ENCODE measurements at regions not wholly inside any gene's neighbourhood (a gene's known extent, or its start where the extent isn't known, plus 50 kb on each side); places are given as distances from the start of the nearest gene placed in this dataset.
A peak's percentile ranks its signal among the peaks of the same experiment; 100 is the strongest.

DNA sequence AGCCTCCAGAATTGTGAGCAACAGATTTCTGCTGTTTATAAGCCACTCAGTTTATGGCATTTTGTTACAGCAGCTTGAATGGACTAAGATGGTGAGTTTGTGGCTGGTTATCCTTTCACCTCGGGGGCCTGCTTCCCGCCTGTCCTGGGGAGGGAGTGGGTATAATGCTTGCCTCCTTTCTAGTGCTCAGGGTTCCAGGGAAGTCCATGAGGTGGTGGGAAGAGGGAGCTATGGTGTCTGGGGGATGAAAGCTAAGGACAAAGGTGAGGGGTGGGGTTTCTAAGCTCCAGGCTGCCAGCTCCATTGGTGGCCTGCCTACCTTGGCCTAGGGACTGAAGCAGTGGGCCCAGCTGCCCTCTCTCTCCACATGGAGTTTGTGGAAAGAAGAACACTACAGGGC, 50.2 kb upstream of the SDK2 start:
- no peak for DNase-seq

GRCh38 chr17:73695035-73695738, 50.9 kb upstream of the SDK2 start:
- no peak for DNase-seq

DNA sequence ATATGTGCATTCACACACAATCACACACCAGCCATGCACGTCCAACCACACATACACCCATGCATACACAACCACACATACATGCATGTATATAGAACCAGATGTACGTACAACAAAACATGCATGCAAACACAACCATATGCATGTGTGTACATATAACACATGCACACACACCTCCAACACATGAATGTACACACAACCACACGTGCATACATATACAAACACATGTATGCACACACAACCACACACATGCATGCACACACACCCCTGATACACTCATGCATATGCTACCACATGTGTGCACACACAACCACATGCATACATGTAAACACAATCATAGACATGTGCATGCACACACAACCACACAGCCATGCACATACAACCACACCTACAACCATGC, 52.0 kb upstream of the SDK2 start:
- no peak for DNase-seq

- DNase-seq: no peak
These were observed 53.6 kb upstream of the SDK2 start for GRCh38 chr17:73697872-73698271.

GRCh38 chr17:73698966-73699365, 54.7 kb upstream of the SDK2 start:
- DNase-seq: no peak

- DNase-seq: no peak
These were observed 57.5 kb upstream of the SDK2 start for GRCh38 chr17:73701701-73702100.

DNA sequence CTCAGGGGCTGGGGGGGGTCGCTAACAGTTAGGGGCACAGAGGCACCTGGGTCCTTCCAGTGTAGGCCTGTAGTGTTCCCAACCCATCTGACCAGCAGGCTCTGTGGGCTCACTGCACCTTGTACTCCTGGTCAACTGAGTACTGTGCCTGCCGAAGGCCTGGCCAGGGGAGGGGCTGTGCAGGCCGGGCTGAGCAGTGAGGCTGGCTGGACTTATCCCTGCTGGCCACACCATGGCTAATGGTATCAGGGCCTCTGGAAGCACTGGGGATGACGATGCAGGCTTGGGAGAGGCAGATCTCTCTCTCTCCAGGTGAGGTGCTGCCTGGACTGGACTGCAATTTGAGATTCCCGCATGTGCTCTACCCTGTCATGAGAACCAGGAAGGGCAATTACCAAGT, 58.9 kb upstream of the SDK2 start:
- no peak for DNase-seq

DNA sequence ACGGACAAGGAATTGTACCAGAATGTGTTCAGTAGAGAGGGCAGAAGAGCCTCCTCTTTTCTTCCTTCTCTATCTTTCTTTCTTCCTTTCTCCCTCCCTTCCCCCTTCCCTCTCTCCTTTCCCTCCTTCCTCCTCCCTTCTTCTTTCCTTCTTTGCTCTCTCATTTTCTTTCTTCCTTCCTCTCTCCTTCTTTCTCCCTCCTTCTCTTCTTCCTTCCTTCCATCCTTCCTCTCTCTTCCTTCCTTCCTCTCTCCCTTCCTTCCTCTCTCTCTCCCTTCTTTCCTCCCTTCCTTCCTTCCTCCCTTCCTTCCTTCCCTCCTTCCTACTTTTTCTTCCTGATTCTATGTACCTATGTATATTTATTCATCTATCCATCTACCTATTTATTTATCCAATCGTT, 59.7 kb upstream of the SDK2 start:
- DNase-seq: no peak

DNA sequence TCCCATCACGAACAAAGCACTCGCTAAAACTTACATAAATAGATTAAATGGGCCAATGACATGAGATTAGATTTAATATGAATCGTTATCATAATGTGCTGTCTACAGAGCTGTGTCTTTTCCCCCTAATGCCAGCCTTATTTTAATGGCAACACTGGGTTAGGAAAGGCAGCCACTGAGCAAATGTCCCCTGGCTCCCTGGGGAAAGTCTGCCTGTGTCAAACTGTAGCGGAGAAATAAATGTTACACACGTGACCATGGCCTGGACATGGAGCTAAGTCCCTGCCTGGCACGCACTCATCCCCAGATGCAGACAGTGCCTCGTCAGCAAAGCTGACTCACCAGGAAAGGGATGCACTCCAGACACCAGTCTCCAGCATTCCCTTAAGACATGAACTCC, 61.3 kb upstream of the SDK2 start:
- DNase-seq: no peak

- no peak for DNase-seq
These were observed 62.2 kb upstream of the SDK2 start for GRCh38 chr17:73706428-73706827.

DNA sequence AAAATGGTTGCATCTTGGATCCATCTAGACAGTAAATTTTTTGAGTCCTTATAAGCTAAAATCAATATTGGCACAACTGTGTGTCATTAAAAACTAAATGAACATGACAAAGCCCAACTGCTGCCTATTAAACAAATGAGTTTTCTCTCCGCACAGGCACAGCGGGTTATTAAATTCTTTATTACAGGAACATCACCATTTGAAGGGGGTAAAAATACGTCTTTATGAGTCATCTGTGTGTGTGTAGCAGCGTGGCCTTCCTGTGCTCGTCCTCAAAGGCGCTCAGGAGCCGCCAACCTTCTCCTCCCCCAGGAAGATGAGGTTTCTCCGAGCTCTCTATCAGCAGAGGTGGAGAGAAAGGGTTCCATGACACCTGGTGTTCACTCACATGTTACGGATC, 62.6 kb upstream of the SDK2 start:
- DNase-seq: no peak

DNA sequence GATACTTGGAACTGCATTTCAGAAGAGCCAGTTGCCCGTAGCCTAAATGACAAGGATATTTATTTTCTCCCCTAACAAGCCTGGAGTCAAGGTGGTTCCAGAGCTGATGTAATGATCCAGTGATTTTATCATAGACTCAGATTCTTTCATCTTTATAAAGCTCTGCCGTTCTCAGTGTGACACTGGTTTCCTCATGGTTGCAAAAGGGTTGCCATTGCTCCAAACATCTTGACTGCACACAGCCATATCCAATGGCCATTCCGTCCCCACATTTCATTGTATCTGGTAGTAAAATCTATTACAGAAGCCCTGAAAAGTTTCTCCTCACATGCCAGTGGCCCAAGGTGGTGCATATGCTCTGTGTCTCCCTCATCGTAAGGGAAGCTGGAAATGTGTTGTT, 63.1 kb upstream of the SDK2 start:
- DNase-seq: no peak

- peak; percentile 45 for DNase-seq
These were observed 65.9 kb upstream of the SDK2 start for GRCh38 chr17:73710095-73710592.

DNA sequence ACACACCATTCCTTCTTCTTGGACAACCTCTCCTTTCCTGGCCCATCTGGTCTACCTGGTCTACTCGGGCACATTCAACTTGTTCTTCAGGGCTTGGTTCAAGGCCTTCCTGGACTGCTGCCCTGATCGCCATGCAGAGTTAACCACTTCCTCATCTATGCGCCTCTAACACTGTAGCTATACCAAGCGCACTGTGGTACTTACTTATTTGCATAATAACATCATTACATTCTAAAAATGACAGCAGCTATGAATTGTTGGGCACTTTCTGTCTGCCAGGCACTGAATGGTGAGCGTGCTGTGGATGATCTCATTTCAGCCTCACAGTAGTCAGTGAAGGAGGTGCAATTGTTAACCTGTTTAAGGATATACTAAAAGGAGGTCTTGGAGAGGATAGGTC, 66.9 kb upstream of the SDK2 start:
- no peak for DNase-seq

GRCh38 chr17:73711916-73712315, 67.7 kb upstream of the SDK2 start:
- DNase-seq: no peak

GRCh38 chr17:73713136-73713535, 68.9 kb upstream of the SDK2 start:
- DNase-seq: no peak

- DNase-seq: no peak
These were observed 71.5 kb upstream of the SDK2 start for GRCh38 chr17:73715769-73716168.

- no peak for DNase-seq
These were observed 73.4 kb upstream of the SDK2 start for GRCh38 chr17:73717690-73718089.

- DNase-seq: no peak
These were observed 74.1 kb upstream of the SDK2 start for GRCh38 chr17:73718362-73718761.

GRCh38 chr17:73718912-73719311, 74.7 kb upstream of the SDK2 start:
- no peak for DNase-seq

- no peak for DNase-seq
These were observed 75.4 kb upstream of the SDK2 start for GRCh38 chr17:73719588-73720071.

- DNase-seq: no peak
These were observed 76.1 kb upstream of the SDK2 start for GRCh38 chr17:73720187-73720834.

DNA sequence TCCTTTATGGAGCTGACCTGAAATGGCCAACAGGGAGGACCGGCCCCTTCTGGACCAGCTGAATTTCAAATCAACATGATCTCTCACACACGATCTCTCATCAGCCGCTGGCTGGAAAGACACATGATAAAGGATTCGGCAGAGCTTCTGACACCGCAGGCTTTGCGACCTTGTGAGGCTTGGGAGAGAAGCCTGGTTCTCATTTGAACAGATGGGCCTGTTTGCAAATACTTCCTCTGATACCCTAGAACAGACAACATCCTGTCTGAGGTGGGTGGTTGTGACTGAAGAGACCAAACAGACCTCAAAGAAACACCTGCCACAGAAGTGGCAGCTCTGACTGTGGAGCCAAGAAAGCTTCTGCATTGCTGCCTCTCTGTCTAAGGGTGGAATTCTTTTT, 77.9 kb upstream of the SDK2 start:
- no peak for DNase-seq

DNA sequence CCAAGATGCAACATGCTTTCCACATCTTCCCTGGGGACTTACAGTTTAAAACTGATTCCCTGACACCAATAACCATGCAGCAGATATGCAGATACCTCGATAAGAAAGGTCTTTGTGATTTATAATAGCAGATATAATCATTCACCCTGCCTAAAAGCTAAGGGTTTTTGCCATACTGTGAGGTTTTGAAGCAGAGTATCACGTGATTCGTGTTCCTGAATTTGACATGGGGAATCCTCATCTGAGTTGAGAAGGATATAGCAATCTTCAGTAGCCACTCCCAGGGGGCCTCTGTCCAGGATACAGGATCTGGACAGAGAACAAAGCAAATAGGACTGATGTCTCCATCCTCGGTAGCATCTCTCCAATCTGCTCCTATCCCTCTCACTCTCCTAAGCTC, 79.1 kb upstream of the SDK2 start:
- DNase-seq: no peak

GRCh38 chr17:73724341-73724740, 80.1 kb upstream of the SDK2 start:
- no peak for DNase-seq

All from kidney glomerular epithelial cell (primary cell).